Vagina (tissue), 2 donors: ENCODE measurements at regions not wholly inside any gene's neighbourhood (a gene's known extent, or its start where the extent isn't known, plus 50 kb on each side); places are given as distances from the start of the nearest gene placed in this dataset.

Experiments
- POLR2A ChIP-seq, 2 donors: fragments of 450-650 bp; IDR thresholded peaks; one replicate each; pipeline ENCODE4 v1.6.1; 2017; ENCODE audit warnings: antibody characterized with exemption in 2 of 2, mild to moderate bottlenecking in 2 of 2, moderate library complexity in 2 of 2
- POLR2AphosphoS5 ChIP-seq, 2 donors: sonication (generic); formaldehyde crosslinking; IDR thresholded peaks; one replicate each; pipeline ENCODE4 v1.9.0; 2017; ENCODE audit warnings: antibody characterized with exemption in 2 of 2, mild to moderate bottlenecking in 2 of 2, low read depth in 1 of 2; ENCODE audit not compliant: insufficient read depth in 1 of 2
- TF ChIP-seq, protein P1 (sequence below), 3 experiments: fragments of 450-650 bp in 2 of 3; fragments of 200-600 bp in 1 of 3; sonication (generic) in 1 of 3; IDR thresholded peaks; one replicate each; pipeline ENCODE4 v1.5.1; 2017 to 2019; ENCODE audit warnings: antibody characterized with exemption in 3 of 3, mild to moderate bottlenecking in 2 of 3, moderate library complexity in 2 of 3

DNA sequence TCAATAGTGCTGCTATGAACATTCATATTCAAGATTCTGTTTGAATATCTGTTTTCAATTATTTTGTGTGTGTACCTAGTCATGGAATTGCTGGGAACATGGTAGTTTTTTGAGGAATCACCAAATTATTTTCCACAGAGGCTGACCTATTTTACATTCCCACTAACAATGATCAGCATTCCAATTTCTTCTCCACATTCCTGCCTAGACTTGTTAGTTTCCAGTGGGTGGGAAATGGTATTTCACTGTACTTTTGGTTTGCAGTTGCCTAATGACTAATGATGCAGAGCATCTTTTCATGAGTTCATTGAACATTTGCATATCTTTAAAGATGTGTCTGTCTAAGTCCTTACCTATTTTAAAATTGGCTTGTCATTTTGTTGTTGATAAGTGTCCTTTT, 1182.6 kb upstream of the B3GALT2 start:
- TF ChIP-seq, protein P1, sequence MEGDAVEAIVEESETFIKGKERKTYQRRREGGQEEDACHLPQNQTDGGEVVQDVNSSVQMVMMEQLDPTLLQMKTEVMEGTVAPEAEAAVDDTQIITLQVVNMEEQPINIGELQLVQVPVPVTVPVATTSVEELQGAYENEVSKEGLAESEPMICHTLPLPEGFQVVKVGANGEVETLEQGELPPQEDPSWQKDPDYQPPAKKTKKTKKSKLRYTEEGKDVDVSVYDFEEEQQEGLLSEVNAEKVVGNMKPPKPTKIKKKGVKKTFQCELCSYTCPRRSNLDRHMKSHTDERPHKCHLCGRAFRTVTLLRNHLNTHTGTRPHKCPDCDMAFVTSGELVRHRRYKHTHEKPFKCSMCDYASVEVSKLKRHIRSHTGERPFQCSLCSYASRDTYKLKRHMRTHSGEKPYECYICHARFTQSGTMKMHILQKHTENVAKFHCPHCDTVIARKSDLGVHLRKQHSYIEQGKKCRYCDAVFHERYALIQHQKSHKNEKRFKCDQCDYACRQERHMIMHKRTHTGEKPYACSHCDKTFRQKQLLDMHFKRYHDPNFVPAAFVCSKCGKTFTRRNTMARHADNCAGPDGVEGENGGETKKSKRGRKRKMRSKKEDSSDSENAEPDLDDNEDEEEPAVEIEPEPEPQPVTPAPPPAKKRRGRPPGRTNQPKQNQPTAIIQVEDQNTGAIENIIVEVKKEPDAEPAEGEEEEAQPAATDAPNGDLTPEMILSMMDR (IDR thresholded peaks at IDR 0.05), result no peak
- TF ChIP-seq POLR2A (IDR thresholded peaks at IDR 0.05), result no peak
- TF ChIP-seq POLR2AphosphoS5 (IDR thresholded peaks at IDR 0.05; ENCODE audit: insufficient read depth in 1 of 2, low read depth in 1 of 2), result no peak
